ENCODE measurements at regions not wholly inside any gene's neighbourhood (a gene's known extent, or its start where the extent isn't known, plus 50 kb on each side); places are given as distances from the start of the nearest gene placed in this dataset.

- no peaks in the 10 kb centered on the region for H3K4me1 Mint-ChIP-seq (ENCODE audit: low read depth)
- H3K4me3 Mint-ChIP-seq, result no peak overlapping the region
- H3K27me3 Mint-ChIP-seq, result peaks cover 16% of the 10 kb centered on the region
- H3K36me3 Mint-ChIP-seq (ENCODE audit: low read depth), result no peaks in the 10 kb centered on the region
- no peak overlapping the region for H3K27ac Mint-ChIP-seq
- H3K9me3 Mint-ChIP-seq, result no peaks in the 10 kb centered on the region
Observed at GRCh38 chr11:33553486-33553885, 147.1 kb downstream of the C11orf91 start.

- H3K27me3 Mint-ChIP-seq, result peaks cover 20% of the 10 kb centered on the region
- no peaks in the 10 kb centered on the region for H3K9me3 Mint-ChIP-seq
- H3K4me1 Mint-ChIP-seq (ENCODE audit: low read depth), result no peaks in the 10 kb centered on the region
Observed at GRCh38 chr11:33552756-33553155, 147.9 kb downstream of the C11orf91 start.

GRCh38 chr11:33551051-33551450 is 149.6 kb downstream of the C11orf91 start:
- H3K9me3 Mint-ChIP-seq, result no peaks in the 10 kb centered on the region
- H3K4me3 Mint-ChIP-seq, result no peak overlapping the region
- H3K27me3 Mint-ChIP-seq, result peaks cover 28% of the 10 kb centered on the region
- H3K27ac Mint-ChIP-seq, result no peak overlapping the region
- no peaks in the 10 kb centered on the region for H3K36me3 Mint-ChIP-seq (ENCODE audit: low read depth)
- no peaks in the 10 kb centered on the region for H3K4me1 Mint-ChIP-seq (ENCODE audit: low read depth)

More at GRCh38 chr11:33552756-33553155, 147.9 kb downstream of the C11orf91 start:
- no peak overlapping the region for H3K4me3 Mint-ChIP-seq
- H3K27ac Mint-ChIP-seq, result no peak overlapping the region
- H3K36me3 Mint-ChIP-seq (ENCODE audit: low read depth), result no peaks in the 10 kb centered on the region

- Mint-ChIP-seq H3K4me3 (no peak overlapping the region), H3K9me3 (no peaks in the 10 kb centered on the region), H3K27ac (no peak overlapping the region), H3K27me3 (peaks cover 28% of the 10 kb centered on the region), H3K4me1 (ENCODE audit: low read depth) (no peaks in the 10 kb centered on the region), H3K36me3 (ENCODE audit: low read depth) (no peaks in the 10 kb centered on the region)
Observed at GRCh38 chr11:33549483-33549882, 151.1 kb downstream of the C11orf91 start.

GRCh38 chr11:33545931-33546330 is 154.7 kb downstream of the C11orf91 start:
- Mint-ChIP-seq H3K36me3 (ENCODE audit: low read depth) (no peaks in the 10 kb centered on the region), H3K4me3 (no peak overlapping the region), H3K9me3 (no peaks in the 10 kb centered on the region), H3K27me3 (peaks cover 29% of the 10 kb centered on the region), H3K27ac (no peak overlapping the region), H3K4me1 (ENCODE audit: low read depth) (no peaks in the 10 kb centered on the region)

GRCh38 chr11:33544593-33545373 is 155.8 kb downstream of the C11orf91 start:
- no peak overlapping the region for H3K27ac Mint-ChIP-seq
- H3K27me3 Mint-ChIP-seq, result peaks cover 29% of the 10 kb centered on the region
- H3K4me3 Mint-ChIP-seq, result no peak overlapping the region
- no peaks in the 10 kb centered on the region for H3K36me3 Mint-ChIP-seq (ENCODE audit: low read depth)
- H3K9me3 Mint-ChIP-seq, result no peaks in the 10 kb centered on the region
- H3K4me1 Mint-ChIP-seq (ENCODE audit: low read depth), result no peaks in the 10 kb centered on the region

- H3K27me3 Mint-ChIP-seq, result peaks cover 29% of the 10 kb centered on the region
- no peak overlapping the region for H3K27ac Mint-ChIP-seq
- no peaks in the 10 kb centered on the region for H3K36me3 Mint-ChIP-seq (ENCODE audit: low read depth)
- no peaks in the 10 kb centered on the region for H3K4me1 Mint-ChIP-seq (ENCODE audit: low read depth)
- no peaks in the 10 kb centered on the region for H3K9me3 Mint-ChIP-seq
- no peak overlapping the region for H3K4me3 Mint-ChIP-seq
Observed at GRCh38 chr11:33543823-33544222, 156.8 kb downstream of the C11orf91 start.

GRCh38 chr11:33542921-33543320 is 157.7 kb downstream of the C11orf91 start:
- no peaks in the 10 kb centered on the region for H3K9me3 Mint-ChIP-seq
- H3K27me3 Mint-ChIP-seq, result peaks cover 28% of the 10 kb centered on the region
- H3K4me1 Mint-ChIP-seq (ENCODE audit: low read depth), result no peaks in the 10 kb centered on the region
- no peaks in the 10 kb centered on the region for H3K36me3 Mint-ChIP-seq (ENCODE audit: low read depth)
- H3K27ac Mint-ChIP-seq, result no peak overlapping the region
- no peak overlapping the region for H3K4me3 Mint-ChIP-seq

GRCh38 chr11:33540946-33541915 is 159.4 kb downstream of the C11orf91 start:
- Mint-ChIP-seq H3K27me3 (peaks cover 25% of the 10 kb centered on the region), H3K4me3 (no peak overlapping the region), H3K27ac (no peak overlapping the region), H3K9me3 (no peaks in the 10 kb centered on the region), H3K4me1 (ENCODE audit: low read depth) (no peaks in the 10 kb centered on the region), H3K36me3 (ENCODE audit: low read depth) (no peaks in the 10 kb centered on the region)

GRCh38 chr11:33540427-33540826 is 160.2 kb downstream of the C11orf91 start:
- Mint-ChIP-seq H3K36me3 (ENCODE audit: low read depth) (no peaks in the 10 kb centered on the region), H3K9me3 (no peaks in the 10 kb centered on the region), H3K27ac (no peak overlapping the region), H3K4me3 (no peak overlapping the region), H3K4me1 (ENCODE audit: low read depth) (no peaks in the 10 kb centered on the region), H3K27me3 (peaks cover 29% of the 10 kb centered on the region)

- Mint-ChIP-seq H3K9me3 (no peaks in the 10 kb centered on the region), H3K4me1 (ENCODE audit: low read depth) (no peaks in the 10 kb centered on the region), H3K4me3 (no peak overlapping the region), H3K27ac (no peak overlapping the region), H3K27me3 (peaks cover 29% of the 10 kb centered on the region), H3K36me3 (ENCODE audit: low read depth) (no peaks in the 10 kb centered on the region)
Observed at GRCh38 chr11:33539751-33540150, 160.9 kb downstream of the C11orf91 start.

- peaks cover 31% of the 10 kb centered on the region for H3K27me3 Mint-ChIP-seq
- H3K4me1 Mint-ChIP-seq (ENCODE audit: low read depth), result no peaks in the 10 kb centered on the region
- no peaks in the 10 kb centered on the region for H3K36me3 Mint-ChIP-seq (ENCODE audit: low read depth)
- H3K9me3 Mint-ChIP-seq, result no peaks in the 10 kb centered on the region
- H3K27ac Mint-ChIP-seq, result no peak overlapping the region
- no peak overlapping the region for H3K4me3 Mint-ChIP-seq
Observed at GRCh38 chr11:33538726-33539125, 161.9 kb downstream of the C11orf91 start.

- H3K36me3 Mint-ChIP-seq (ENCODE audit: low read depth), result no peaks in the 10 kb centered on the region
Observed at GRCh38 chr11:33536178-33536577, 164.4 kb downstream of the C11orf91 start.

GRCh38 chr11:33534575-33534974 is 166.1 kb downstream of the C11orf91 start:
- Mint-ChIP-seq H3K9me3 (no peaks in the 10 kb centered on the region), H3K4me1 (ENCODE audit: low read depth) (no peaks in the 10 kb centered on the region), H3K36me3 (ENCODE audit: low read depth) (no peaks in the 10 kb centered on the region), H3K27ac (no peak overlapping the region), H3K27me3 (peaks cover 26% of the 10 kb centered on the region), H3K4me3 (no peak overlapping the region)

More at GRCh38 chr11:33536178-33536577, 164.4 kb downstream of the C11orf91 start:
- Mint-ChIP-seq H3K9me3 (no peaks in the 10 kb centered on the region), H3K27ac (no peak overlapping the region), H3K4me3 (no peak overlapping the region), H3K27me3 (peaks cover 27% of the 10 kb centered on the region), H3K4me1 (ENCODE audit: low read depth) (no peaks in the 10 kb centered on the region)

- Mint-ChIP-seq H3K4me3 (no peak overlapping the region), H3K27ac (no peak overlapping the region), H3K4me1 (ENCODE audit: low read depth) (no peaks in the 10 kb centered on the region), H3K9me3 (peaks cover under 1% of the 10 kb centered on the region), H3K36me3 (ENCODE audit: low read depth) (no peaks in the 10 kb centered on the region), H3K27me3 (peaks cover 23% of the 10 kb centered on the region)
Observed at GRCh38 chr11:33533386-33534052, 167.1 kb downstream of the C11orf91 start.
